Smooth muscle cell (in vitro differentiated cells): ENCODE measurements at regions not wholly inside any gene's neighbourhood (a gene's known extent, or its start where the extent isn't known, plus 50 kb on each side); places are given as distances from the start of the nearest gene placed in this dataset.

Experiments
- DNase-seq: peaks from one replicate; lab custom pipeline; 2025; ENCODE audit not compliant: unreplicated experiment; lab: John Stamatoyannopoulos, UW
- H2AFZ ChIP-seq: fragments of 200-600 bp; sonication (generic); 2 replicates; pipeline ENCODE4 v1.6.0; 2016; ENCODE audit warnings: antibody characterized with exemption, low read depth, mild to moderate bottlenecking
- H3F3A ChIP-seq: fragments of 200-600 bp; sonication (generic); 2 replicates; pipeline ENCODE4 v1.6.0; 2017; ENCODE audit warnings: antibody characterized with exemption, low read depth
- H3K27ac ChIP-seq: fragments of 200-600 bp; sonication (generic); 2 replicates; pipeline ENCODE4 v1.5.1; 2016; ENCODE audit warnings: low read depth, mild to moderate bottlenecking
- H3K27me3 ChIP-seq: fragments of 200-600 bp; sonication (generic); 2 replicates; pipeline ENCODE4 v1.6.1; 2016; ENCODE audit warnings: low read depth, mild to moderate bottlenecking
- H3K36me3 ChIP-seq: fragments of 200-600 bp; sonication (generic); 2 replicates; pipeline ENCODE4 v1.5.1; 2016; ENCODE audit warnings: low read depth
- H3K4me1 ChIP-seq: fragments of 200-600 bp; sonication (generic); 2 replicates; pipeline ENCODE4 v1.5.1; 2016; ENCODE audit warnings: low read depth
- H3K4me2 ChIP-seq: fragments of 200-600 bp; sonication (generic); 2 replicates; pipeline ENCODE4 v1.6.0; 2016; ENCODE audit warnings: mild to moderate bottlenecking
- H3K4me3 ChIP-seq: fragments of 200-600 bp; sonication (generic); 2 replicates; pipeline ENCODE4 v1.5.1; 2016; ENCODE audit warnings: mild to moderate bottlenecking
- H3K79me2 ChIP-seq: fragments of 200-600 bp; sonication (generic); 2 replicates; pipeline ENCODE4 v1.6.0; 2016; ENCODE audit warnings: low read depth, mild to moderate bottlenecking
- H3K9ac ChIP-seq: fragments of 200-600 bp; sonication (generic); 2 replicates; pipeline ENCODE4 v1.6.0; 2016; ENCODE audit warnings: low read depth
- H3K9me3 ChIP-seq: fragments of 200-600 bp; sonication (generic); replicated peaks from 2 replicates; pipeline ENCODE4 v1.5.1; 2016; ENCODE audit warnings: low read depth
- H4K20me1 ChIP-seq: fragments of 200-600 bp; sonication (generic); 2 replicates; pipeline ENCODE4 v1.6.0; 2016; ENCODE audit warnings: low read depth
- WGBS: methylation state at CpG from one replicate; pipeline ENCODE4 v1.1.7; 2016; ENCODE audit warnings: low lambda C conversion rate; 5-methylcytosine and 5-hydroxymethylcytosine counted together
- TF ChIP-seq, protein P1 (sequence below): fragments of 200-600 bp; sonication (generic); IDR thresholded peaks from 2 replicates; pipeline ENCODE4 v1.5.1; 2017; ENCODE audit warnings: borderline replicate concordance, mild to moderate bottlenecking, antibody characterized with exemption; ENCODE audit not compliant: insufficient read depth, poor library complexity, severe bottlenecking

DNA sequence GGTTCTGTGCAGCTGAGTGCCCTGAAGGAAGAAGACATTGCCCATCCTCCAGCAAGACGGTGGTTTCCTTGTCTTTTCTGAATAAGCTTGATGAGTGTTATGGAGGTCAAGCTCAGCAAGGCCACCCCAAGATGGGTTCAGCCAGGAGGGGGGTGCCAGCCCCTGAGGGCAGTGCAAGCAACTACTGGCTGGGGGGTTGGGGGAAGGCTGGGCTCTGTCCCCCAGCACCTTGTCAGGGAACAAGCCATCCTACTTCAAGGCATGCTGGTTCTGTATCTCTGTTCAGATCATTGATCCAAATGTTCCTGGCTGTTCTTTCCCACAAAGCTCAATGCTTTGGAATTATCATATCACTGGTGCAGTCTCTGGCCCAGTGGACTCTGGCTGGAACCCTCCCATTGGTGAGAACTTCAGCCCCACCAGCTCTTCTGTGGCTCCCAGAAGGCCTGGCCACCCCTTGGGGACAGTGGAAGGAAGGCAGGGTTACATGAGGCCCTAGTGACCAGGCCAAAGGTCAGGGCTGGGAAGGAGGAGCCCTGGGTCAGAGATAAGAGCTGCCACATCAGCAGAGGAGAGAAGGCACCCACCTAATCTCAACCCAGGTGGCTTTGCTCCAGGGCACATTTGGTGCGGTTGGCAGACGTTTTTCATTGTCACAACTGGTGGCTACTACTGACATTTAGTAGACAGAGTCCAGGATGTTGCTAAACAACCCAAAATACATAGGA lies 280.2 kb downstream of the IRX2 start:
- H3K9ac ChIP-seq: no peak overlapping the region
- H3K4me3 ChIP-seq: no peak overlapping the region
- no peaks in the 10 kb centered on the region for H4K20me1 ChIP-seq
- no peaks in the 10 kb centered on the region for H3K9me3 ChIP-seq
- H3K27ac ChIP-seq: no peak overlapping the region
- H3K4me2 ChIP-seq: no peak overlapping the region
- 86% methylated on average over 3 of the region's 3 CpGs for WGBS
- DNase-seq: no peak
- no peaks in the 10 kb centered on the region for H3K4me1 ChIP-seq
- H3K79me2 ChIP-seq: no peaks in the 10 kb centered on the region
- TF ChIP-seq, protein P1, sequence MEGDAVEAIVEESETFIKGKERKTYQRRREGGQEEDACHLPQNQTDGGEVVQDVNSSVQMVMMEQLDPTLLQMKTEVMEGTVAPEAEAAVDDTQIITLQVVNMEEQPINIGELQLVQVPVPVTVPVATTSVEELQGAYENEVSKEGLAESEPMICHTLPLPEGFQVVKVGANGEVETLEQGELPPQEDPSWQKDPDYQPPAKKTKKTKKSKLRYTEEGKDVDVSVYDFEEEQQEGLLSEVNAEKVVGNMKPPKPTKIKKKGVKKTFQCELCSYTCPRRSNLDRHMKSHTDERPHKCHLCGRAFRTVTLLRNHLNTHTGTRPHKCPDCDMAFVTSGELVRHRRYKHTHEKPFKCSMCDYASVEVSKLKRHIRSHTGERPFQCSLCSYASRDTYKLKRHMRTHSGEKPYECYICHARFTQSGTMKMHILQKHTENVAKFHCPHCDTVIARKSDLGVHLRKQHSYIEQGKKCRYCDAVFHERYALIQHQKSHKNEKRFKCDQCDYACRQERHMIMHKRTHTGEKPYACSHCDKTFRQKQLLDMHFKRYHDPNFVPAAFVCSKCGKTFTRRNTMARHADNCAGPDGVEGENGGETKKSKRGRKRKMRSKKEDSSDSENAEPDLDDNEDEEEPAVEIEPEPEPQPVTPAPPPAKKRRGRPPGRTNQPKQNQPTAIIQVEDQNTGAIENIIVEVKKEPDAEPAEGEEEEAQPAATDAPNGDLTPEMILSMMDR: no peak
- no peaks in the 10 kb centered on the region for H3K27me3 ChIP-seq
- no peaks in the 10 kb centered on the region for H3F3A ChIP-seq
- H3K36me3 ChIP-seq: no peaks in the 10 kb centered on the region
- H2AFZ ChIP-seq: no peak overlapping the region

DNA sequence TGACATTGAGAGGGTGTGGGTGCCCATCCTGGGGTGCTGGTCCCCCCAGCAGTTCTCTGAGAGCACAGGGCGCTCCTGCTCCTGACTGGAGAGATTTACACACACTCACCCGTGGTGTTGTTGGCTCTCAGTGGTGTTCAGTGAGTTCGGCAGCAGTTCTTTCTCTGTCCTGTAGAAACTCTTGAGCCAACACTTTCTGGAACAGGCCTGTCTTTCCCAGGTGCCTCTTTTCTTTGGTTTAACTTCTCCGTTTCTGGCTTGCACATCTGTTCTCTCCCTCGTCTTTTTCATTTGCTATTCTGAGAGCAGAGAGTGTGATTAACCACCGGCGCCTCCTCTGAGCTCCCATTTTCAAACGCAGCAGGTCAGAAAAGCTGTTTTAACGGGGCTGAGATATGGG lies 284.5 kb downstream of the IRX2 start:
- H3K27me3 ChIP-seq: no peaks in the 10 kb centered on the region
- TF ChIP-seq, protein P1: no peak
- no peaks in the 10 kb centered on the region for H4K20me1 ChIP-seq
- 80% methylated on average over 9 of the region's 9 CpGs for WGBS
- H3K4me2 ChIP-seq: no peak overlapping the region
- H3K79me2 ChIP-seq: no peaks in the 10 kb centered on the region
- H3F3A ChIP-seq: no peaks in the 10 kb centered on the region
- DNase-seq: no peak
- no peak overlapping the region for H3K4me3 ChIP-seq
- no peaks in the 10 kb centered on the region for H3K36me3 ChIP-seq
- no peaks in the 10 kb centered on the region for H3K4me1 ChIP-seq
- no peak overlapping the region for H3K27ac ChIP-seq
- H3K9ac ChIP-seq: no peak overlapping the region
- H2AFZ ChIP-seq: no peak overlapping the region
- no peaks in the 10 kb centered on the region for H3K9me3 ChIP-seq

DNA sequence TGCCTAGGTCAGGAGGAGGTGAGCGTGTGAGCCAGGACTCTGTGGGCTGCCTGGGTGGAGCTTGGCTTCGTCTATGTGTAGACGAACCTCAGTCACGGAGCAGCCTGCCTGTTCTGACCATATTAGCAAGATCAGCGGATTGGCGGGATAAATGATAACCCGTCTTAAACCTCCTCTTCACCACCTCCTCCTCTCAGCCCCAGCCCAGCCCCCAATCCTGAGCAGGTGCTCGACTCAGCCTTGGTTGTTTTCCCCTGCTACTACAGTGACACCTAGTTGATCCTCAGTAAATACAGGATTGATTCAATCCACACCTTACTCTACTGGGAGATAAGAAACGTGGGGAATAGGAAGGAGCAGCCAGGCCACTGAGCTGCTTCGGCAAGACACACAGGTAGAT lies 286.1 kb downstream of the IRX2 start:
- WGBS: 72% methylated on average over 10 of the region's 10 CpGs
- TF ChIP-seq, protein P1: no peak

DNA sequence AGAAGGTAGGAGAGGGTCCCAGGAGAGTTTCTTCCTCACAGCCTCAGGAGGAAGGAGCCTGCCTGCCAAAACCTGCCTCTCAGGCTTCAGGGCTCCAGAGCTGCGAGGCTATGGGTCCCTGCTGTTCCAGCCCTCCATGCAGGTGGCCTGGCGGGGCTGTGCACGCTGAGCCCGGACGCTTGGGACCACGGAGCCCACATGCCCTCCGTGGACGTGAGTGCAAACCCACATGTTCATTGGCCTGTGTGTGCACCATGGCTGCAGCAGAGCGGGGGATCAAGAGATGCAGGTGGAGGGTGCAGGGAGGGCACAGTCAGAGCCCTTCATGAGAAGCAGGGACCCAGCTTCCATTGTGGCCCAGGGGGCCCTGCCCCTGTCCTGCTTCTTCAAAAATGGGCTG lies 287.3 kb downstream of the IRX2 start:
- 90% methylated on average over 9 of the region's 9 CpGs for WGBS
- no peak overlapping the region for H2AFZ ChIP-seq

More for the DNA sequence above, 286.1 kb downstream of the IRX2 start:
- Histone ChIP-seq H2AFZ (no peak overlapping the region), H4K20me1 (no peaks in the 10 kb centered on the region), H3F3A (no peaks in the 10 kb centered on the region), H3K4me1 (no peaks in the 10 kb centered on the region), H3K9me3 (no peaks in the 10 kb centered on the region), H3K27me3 (no peaks in the 10 kb centered on the region), H3K79me2 (no peaks in the 10 kb centered on the region), H3K27ac (no peak overlapping the region), H3K36me3 (no peaks in the 10 kb centered on the region), H3K4me2 (no peak overlapping the region), H3K9ac (no peak overlapping the region), H3K4me3 (no peak overlapping the region)
- DNase-seq: no peak

More for the DNA sequence above, 287.3 kb downstream of the IRX2 start:
- DNase-seq: no peak
- Histone ChIP-seq H3K4me1 (no peaks in the 10 kb centered on the region), H3K27ac (no peak overlapping the region), H3F3A (no peaks in the 10 kb centered on the region), H3K4me2 (no peak overlapping the region), H3K4me3 (no peak overlapping the region), H3K27me3 (no peaks in the 10 kb centered on the region), H3K79me2 (no peaks in the 10 kb centered on the region), H3K9me3 (no peaks in the 10 kb centered on the region), H3K36me3 (no peaks in the 10 kb centered on the region), H4K20me1 (no peaks in the 10 kb centered on the region), H3K9ac (no peak overlapping the region)
- TF ChIP-seq, protein P1: no peak
